HG02798 (cell line): ENCODE measurements at regions not wholly inside any gene's neighbourhood (a gene's known extent, or its start where the extent isn't known, plus 50 kb on each side); places are given as distances from the start of the nearest gene placed in this dataset.

Experiments
- ATAC-seq: cut with Tn5 transposase; IDR thresholded peaks from one replicate; pipeline ENCODE4 v1.9.1; 2021; ENCODE audit warnings: mild to moderate bottlenecking; ENCODE audit not compliant: unreplicated experiment, poor library complexity

- no peak for ATAC-seq
These were observed 183.1 kb downstream of the CHST1 start for GRCh38 chr11:45482331-45482730.

GRCh38 chr11:45481026-45481425 is 184.4 kb downstream of the CHST1 start:
- no peak for ATAC-seq

GRCh38 chr11:45477588-45477987 is 187.8 kb downstream of the CHST1 start:
- ATAC-seq, result no peak

GRCh38 chr11:45476126-45476525 is 189.3 kb downstream of the CHST1 start:
- ATAC-seq, result no peak

GRCh38 chr11:45475173-45475572 is 189.0 kb upstream of the SYT13 start:
- no peak for ATAC-seq

GRCh38 chr11:45473341-45473895 is 187.3 kb upstream of the SYT13 start:
- no peak for ATAC-seq

GRCh38 chr11:45472716-45473317 is 186.7 kb upstream of the SYT13 start:
- ATAC-seq, result no peak

GRCh38 chr11:45471266-45471665 is 185.1 kb upstream of the SYT13 start:
- no peak for ATAC-seq

- ATAC-seq, result no peak
These were observed 184.6 kb upstream of the SYT13 start for GRCh38 chr11:45470794-45471167.

GRCh38 chr11:45470151-45470793 is 184.1 kb upstream of the SYT13 start:
- ATAC-seq, result no peak

GRCh38 chr11:45468267-45468856 is 182.2 kb upstream of the SYT13 start:
- ATAC-seq, result no peak

- no peak for ATAC-seq
These were observed 177.4 kb upstream of the SYT13 start for GRCh38 chr11:45463541-45463940.

GRCh38 chr11:45461514-45461913 is 175.4 kb upstream of the SYT13 start:
- ATAC-seq, result no peak

GRCh38 chr11:45459491-45459890 is 173.3 kb upstream of the SYT13 start:
- no peak for ATAC-seq

- no peak for ATAC-seq
These were observed 172.1 kb upstream of the SYT13 start for GRCh38 chr11:45458269-45458668.

- ATAC-seq, result no peak
These were observed 171.5 kb upstream of the SYT13 start for GRCh38 chr11:45457649-45458048.

- ATAC-seq, result no peak
These were observed 170.5 kb upstream of the SYT13 start for GRCh38 chr11:45456686-45457085.

- no peak for ATAC-seq
These were observed 169.4 kb upstream of the SYT13 start for GRCh38 chr11:45455536-45455935.

GRCh38 chr11:45454917-45455401 is 168.8 kb upstream of the SYT13 start:
- no peak for ATAC-seq

- ATAC-seq, result no peak
These were observed 167.6 kb upstream of the SYT13 start for GRCh38 chr11:45453721-45454120.

GRCh38 chr11:45451766-45452440 is 165.8 kb upstream of the SYT13 start:
- no peak for ATAC-seq
